Activated naive CD4-positive, alpha-beta T cell treated with anti-CD3 and anti-CD28 coated beads for 36 hours (primary cell): ENCODE measurements at regions not wholly inside any gene's neighbourhood (a gene's known extent, or its start where the extent isn't known, plus 50 kb on each side); places are given as distances from the start of the nearest gene placed in this dataset.
"Not testable (repeated sequence)": the region's sequence is repeated elsewhere in the genome, so short reads cannot be mapped to it uniquely, and the experiment has no call there.

Experiments
- CTCF ChIA-PET: fragments of 350-600 bp; sonication (Branson Sonifier 250); formaldehyde crosslinking; loops from one replicate; lab custom pipeline; 2021; ENCODE audit warnings: antibody characterized with exemption; lab: Charles Lee
- DNase-seq: peaks from one replicate; pipeline ENCODE4 v3.0.0-alpha.2; 2020
- H3K27ac Mint-ChIP-seq: one replicate; pipeline ENCODE4 v1.8.0; 2021; ENCODE audit warnings: mild to moderate bottlenecking, mixed read lengths
- H3K27me3 Mint-ChIP-seq: one replicate; pipeline ENCODE4 v1.8.0; 2021; ENCODE audit warnings: low read depth, mixed read lengths
- H3K36me3 Mint-ChIP-seq: one replicate; pipeline ENCODE4 v1.8.0; 2021; ENCODE audit warnings: low read depth, mixed read lengths
- H3K4me1 Mint-ChIP-seq: one replicate; pipeline ENCODE4 v1.8.0; 2021; ENCODE audit warnings: low read depth, mixed read lengths
- H3K4me3 Mint-ChIP-seq: one replicate; pipeline ENCODE4 v1.8.0; 2021; ENCODE audit warnings: mild to moderate bottlenecking, moderate library complexity, mixed read lengths
- H3K9me3 Mint-ChIP-seq: one replicate; pipeline ENCODE4 v1.8.0; 2021; ENCODE audit warnings: mixed read lengths
- intact Hi-C: fragments of 100-400 bp; cut with micrococcal nuclease; formaldehyde crosslinking; loops from one replicate; pipeline ENCODE4 v1.15.1; 2023

GRCh38 chr1:228611707-228612106 lies 123.6 kb upstream of the RHOU start:
- H3K4me1 Mint-ChIP-seq, CTCF ChIA-PET, H3K9me3 Mint-ChIP-seq, intact Hi-C loops, DNase-seq, H3K4me3 Mint-ChIP-seq, H3K36me3 Mint-ChIP-seq, H3K27ac Mint-ChIP-seq, H3K27me3 Mint-ChIP-seq: not testable (repeated sequence)

- intact Hi-C loops, H3K36me3 Mint-ChIP-seq, H3K4me1 Mint-ChIP-seq, H3K9me3 Mint-ChIP-seq, H3K27ac Mint-ChIP-seq, CTCF ChIA-PET, H3K4me3 Mint-ChIP-seq, DNase-seq, H3K27me3 Mint-ChIP-seq: not testable (repeated sequence)
These were observed 113.1 kb upstream of the RHOU start for GRCh38 chr1:228622002-228622716.

- intact Hi-C loops, H3K9me3 Mint-ChIP-seq, DNase-seq, H3K27ac Mint-ChIP-seq, CTCF ChIA-PET, H3K4me3 Mint-ChIP-seq, H3K36me3 Mint-ChIP-seq, H3K4me1 Mint-ChIP-seq, H3K27me3 Mint-ChIP-seq: not testable (repeated sequence)
These were observed 108.8 kb upstream of the RHOU start for GRCh38 chr1:228626481-228626880.

- H3K4me3 Mint-ChIP-seq, DNase-seq, H3K27ac Mint-ChIP-seq, H3K27me3 Mint-ChIP-seq, H3K36me3 Mint-ChIP-seq, intact Hi-C loops, H3K9me3 Mint-ChIP-seq, H3K4me1 Mint-ChIP-seq, CTCF ChIA-PET: not testable (repeated sequence)
These were observed 102.4 kb upstream of the RHOU start for GRCh38 chr1:228632858-228633257.

GRCh38 chr1:228635304-228635703 lies 100.0 kb upstream of the RHOU start:
- H3K36me3 Mint-ChIP-seq, H3K27ac Mint-ChIP-seq, intact Hi-C loops, H3K27me3 Mint-ChIP-seq, CTCF ChIA-PET, H3K4me3 Mint-ChIP-seq, H3K9me3 Mint-ChIP-seq, H3K4me1 Mint-ChIP-seq: not testable (repeated sequence)
- peak; percentile 31 for DNase-seq

- H3K36me3 Mint-ChIP-seq, DNase-seq, H3K27ac Mint-ChIP-seq, CTCF ChIA-PET, H3K4me3 Mint-ChIP-seq, intact Hi-C loops, H3K9me3 Mint-ChIP-seq, H3K4me1 Mint-ChIP-seq, H3K27me3 Mint-ChIP-seq: not testable (repeated sequence)
These were observed 97.8 kb upstream of the RHOU start for GRCh38 chr1:228637529-228637928.

- no peaks in the 10 kb centered on the region for H3K9me3 Mint-ChIP-seq
- DNase-seq: peak; percentile 51
- peak overlapping the region; percentile 21 for H3K27ac Mint-ChIP-seq
- H3K36me3 Mint-ChIP-seq: no peaks in the 10 kb centered on the region
- H3K27me3 Mint-ChIP-seq: peaks cover 50% of the 10 kb centered on the region
- intact Hi-C loops: no loop called here
- H3K4me3 Mint-ChIP-seq: peak overlapping the region; percentile 84
- H3K4me1 Mint-ChIP-seq: peaks cover 22% of the 10 kb centered on the region
- CTCF ChIA-PET: no interaction called here
These were observed 88.4 kb upstream of the RHOU start for GRCh38 chr1:228646717-228647522.

- H3K27ac Mint-ChIP-seq: peak overlapping the region; percentile 55
- CTCF ChIA-PET: no interaction called here
- no peaks in the 10 kb centered on the region for H3K9me3 Mint-ChIP-seq
- H3K36me3 Mint-ChIP-seq: no peaks in the 10 kb centered on the region
- H3K4me1 Mint-ChIP-seq: peaks cover 22% of the 10 kb centered on the region
- H3K4me3 Mint-ChIP-seq: peak overlapping the region; percentile 84
- DNase-seq: peak; percentile 39
- H3K27me3 Mint-ChIP-seq: peaks cover 55% of the 10 kb centered on the region
- intact Hi-C loops: no loop called here
These were observed 87.5 kb upstream of the RHOU start for GRCh38 chr1:228647523-228648444.

GRCh38 chr1:228648647-228649383 lies 86.5 kb upstream of the RHOU start:
- no peak for DNase-seq
- H3K27ac Mint-ChIP-seq: no peak overlapping the region
- peaks cover 22% of the 10 kb centered on the region for H3K4me1 Mint-ChIP-seq
- intact Hi-C loops: no loop called here
- peaks cover 57% of the 10 kb centered on the region for H3K27me3 Mint-ChIP-seq
- CTCF ChIA-PET: no interaction called here
- no peaks in the 10 kb centered on the region for H3K36me3 Mint-ChIP-seq
- no peaks in the 10 kb centered on the region for H3K9me3 Mint-ChIP-seq
- H3K4me3 Mint-ChIP-seq: peak overlapping the region; percentile 1

GRCh38 chr1:228650141-228650540 lies 85.1 kb upstream of the RHOU start:
- CTCF ChIA-PET: interaction anchor here (0.9 to 1.6 kb wide), 4 partner anchors 10 to 275 kb away, joined by 3 to 6 read pairs (median 3); no protein-coding TSS in a partner anchor
- Mint-ChIP-seq H3K27ac (no peak overlapping the region), H3K27me3 (peaks cover 64% of the 10 kb centered on the region), H3K4me1 (peaks cover 22% of the 10 kb centered on the region), H3K36me3 (no peaks in the 10 kb centered on the region), H3K4me3 (no peak overlapping the region), H3K9me3 (no peaks in the 10 kb centered on the region)
- intact Hi-C loops: no loop called here
- peak; percentile 20 for DNase-seq

GRCh38 chr1:228650946-228651345 lies 84.3 kb upstream of the RHOU start:
- no peak overlapping the region for H3K4me3 Mint-ChIP-seq
- intact Hi-C loops: no loop called here
- CTCF ChIA-PET: interaction anchor here (0.9 to 1.6 kb wide), 4 partner anchors 9 to 275 kb away, joined by 3 to 6 read pairs (median 3); no protein-coding TSS in a partner anchor
- H3K36me3 Mint-ChIP-seq: no peaks in the 10 kb centered on the region
- H3K27me3 Mint-ChIP-seq: peaks cover 71% of the 10 kb centered on the region
- no peak overlapping the region for H3K27ac Mint-ChIP-seq
- no peaks in the 10 kb centered on the region for H3K9me3 Mint-ChIP-seq
- no peak for DNase-seq
- H3K4me1 Mint-ChIP-seq: peaks cover 22% of the 10 kb centered on the region
